GM18505 (cell line): ENCODE measurements at regions not wholly inside any gene's neighbourhood (a gene's known extent, or its start where the extent isn't known, plus 50 kb on each side); places are given as distances from the start of the nearest gene placed in this dataset.

Experiments
- ATAC-seq: cut with Tn5 transposase; IDR thresholded peaks from one replicate; pipeline ENCODE4 v1.9.1; 2021; ENCODE audit not compliant: unreplicated experiment
- POLR2A ChIP-seq: IDR thresholded peaks from 4 replicates; pipeline ENCODE4 v1.6.1; 2011; ENCODE audit warnings: borderline replicate concordance; ENCODE audit not compliant: insufficient read depth, insufficient read length; ENCODE audit errors: extremely low read depth

- no peak for ATAC-seq
- no peak for TF ChIP-seq POLR2A
Observed at GRCh38 chr10:78781251-78781913, 287.4 kb upstream of the ZMIZ1 start.

GRCh38 chr10:78781991-78782390 is 286.8 kb upstream of the ZMIZ1 start:
- TF ChIP-seq POLR2A = no peak
- ATAC-seq = no peak

- ATAC-seq = no peak
- no peak for TF ChIP-seq POLR2A
Observed at GRCh38 chr10:78782441-78782840, 286.3 kb upstream of the ZMIZ1 start.

GRCh38 chr10:78783753-78784152 is 285.0 kb upstream of the ZMIZ1 start:
- no peak for TF ChIP-seq POLR2A
- ATAC-seq = no peak

GRCh38 chr10:78784546-78784945 is 284.2 kb upstream of the ZMIZ1 start:
- ATAC-seq = no peak
- no peak for TF ChIP-seq POLR2A

- TF ChIP-seq POLR2A = no peak
- no peak for ATAC-seq
Observed at GRCh38 chr10:78785066-78785465, 283.7 kb upstream of the ZMIZ1 start.

GRCh38 chr10:78785991-78786390 is 282.8 kb upstream of the ZMIZ1 start:
- no peak for ATAC-seq
- TF ChIP-seq POLR2A = no peak

- no peak for ATAC-seq
- TF ChIP-seq POLR2A = no peak
Observed at GRCh38 chr10:78787125-78787524, 281.6 kb upstream of the ZMIZ1 start.

GRCh38 chr10:78794736-78795455 is 273.9 kb upstream of the ZMIZ1 start:
- no peak for TF ChIP-seq POLR2A
- no peak for ATAC-seq

- ATAC-seq = no peak
- no peak for TF ChIP-seq POLR2A
Observed at GRCh38 chr10:78798976-78799730, 269.6 kb upstream of the ZMIZ1 start.

- TF ChIP-seq POLR2A = no peak
- no peak for ATAC-seq
Observed at GRCh38 chr10:78800006-78800405, 268.8 kb upstream of the ZMIZ1 start.

GRCh38 chr10:78800535-78801320 is 268.0 kb upstream of the ZMIZ1 start:
- ATAC-seq = no peak
- TF ChIP-seq POLR2A = no peak

- no peak for ATAC-seq
- no peak for TF ChIP-seq POLR2A
Observed at GRCh38 chr10:78802431-78802830, 266.3 kb upstream of the ZMIZ1 start.

- no peak for TF ChIP-seq POLR2A
- no peak for ATAC-seq
Observed at GRCh38 chr10:78802866-78803265, 265.9 kb upstream of the ZMIZ1 start.

GRCh38 chr10:78803710-78804109 is 265.1 kb upstream of the ZMIZ1 start:
- ATAC-seq = no peak
- no peak for TF ChIP-seq POLR2A
